Kidney (tissue), 13 donors: ENCODE measurements at regions not wholly inside any gene's neighbourhood (a gene's known extent, or its start where the extent isn't known, plus 50 kb on each side); places are given as distances from the start of the nearest gene placed in this dataset.
"Not testable (repeated sequence)": the region's sequence is repeated elsewhere in the genome, so short reads cannot be mapped to it uniquely, and the experiment has no call there.

Experiments
- DNase-seq, 5 donors: peaks; one replicate each; pipeline ENCODE4 v3.0.0-alpha.2; 2013 to 2020
- FAIRE-seq: peaks from 2 replicates; lab custom pipeline; 2012; peaks lifted over from hg19 to GRCh38; lab: Jason Lieb, UNC
- H3K27ac ChIP-seq, 2 donors: one replicate each; pipeline ENCODE4 v1.7.0; 2013; ENCODE audit warnings: low read depth in 2 of 2, low read length in 2 of 2, inconsistent platforms in 1 of 2
- H3K27me3 ChIP-seq: one replicate; pipeline ENCODE4 v1.7.1; 2013; ENCODE audit warnings: low read length, inconsistent platforms; ENCODE audit not compliant: control insufficient read depth, insufficient read depth
- H3K36me3 ChIP-seq, 3 donors: one replicate each; pipeline versions ENCODE4 v1.7.0 to v1.7.1; 2013; ENCODE audit warnings: low read length in 3 of 3, control low read depth in 1 of 3, inconsistent platforms in 1 of 3; ENCODE audit not compliant: insufficient read depth in 3 of 3, control insufficient read depth in 2 of 3
- H3K4me1 ChIP-seq, 3 donors: one replicate each; pipeline versions ENCODE4 v1.7.0 to v1.7.1; 2013; ENCODE audit warnings: low read length in 3 of 3, inconsistent platforms in 1 of 3, low read depth in 1 of 3; ENCODE audit not compliant: control insufficient read depth in 2 of 3, insufficient read depth in 2 of 3
- H3K4me3 ChIP-seq, 3 donors: one replicate each; pipeline versions ENCODE4 v1.7.0 to v1.8.1; 2013; ENCODE audit warnings: low read length in 3 of 3, control low read depth in 1 of 3, inconsistent platforms in 1 of 3
- H3K9ac ChIP-seq, 3 donors: one replicate each; pipeline versions ENCODE4 v1.7.0 to v1.7.1; 2013; ENCODE audit warnings: low read length in 3 of 3, control low read depth in 1 of 3, inconsistent platforms in 1 of 3
- H3K9me3 ChIP-seq, 3 donors: one replicate each; pipeline versions ENCODE4 v1.7.0 to v1.7.1; 2013; ENCODE audit warnings: low read length in 3 of 3, control low read depth in 1 of 3, inconsistent platforms in 1 of 3; ENCODE audit not compliant: control insufficient read depth in 2 of 3, insufficient read depth in 1 of 3
- CTCF ChIP-seq: IDR thresholded peaks from 3 replicates; pipeline ENCODE4 v1.5.1; 2012; ENCODE audit warnings: mild to moderate bottlenecking, moderate library complexity, borderline replicate concordance; ENCODE audit not compliant: insufficient read depth; ENCODE audit errors: extremely low read depth
- intact Hi-C: fragments of 100-400 bp; cut with DNase I; formaldehyde crosslinking; loops from one replicate; pipeline ENCODE4 v1.11.1; 2022
- donor health status: control.
- donor health status: control.
- donor health status: control.
- donor health status: control.
- donor health status: control.
- donor health status: DM: yes; HTN: yes; CAD: no.
- donor health status: Normal renal cell carcinoma (clear cell type).

- no peaks in the 10 kb centered on the region for H3K4me1 ChIP-seq
- no peak overlapping the region for H3K4me3 ChIP-seq
- no peak for TF ChIP-seq CTCF
- FAIRE-seq (no peak), DNase-seq (no peak)
- H3K27me3 ChIP-seq, result no peaks in the 10 kb centered on the region
- no peak overlapping the region for H3K27ac ChIP-seq
- no peaks in the 10 kb centered on the region for H3K36me3 ChIP-seq
- intact Hi-C loops, result no loop called here
- H3K9ac ChIP-seq, result no peak overlapping the region
- no peaks in the 10 kb centered on the region for H3K9me3 ChIP-seq
Measured at GRCh38 chr16:26500326-26500725, 566.4 kb upstream of the C16orf82 start.

- intact Hi-C loops, result no loop called here
- no peak overlapping the region for H3K4me3 ChIP-seq
- no peak for TF ChIP-seq CTCF
- no peaks in the 10 kb centered on the region for H3K36me3 ChIP-seq
- DNase-seq (no peak), FAIRE-seq (no peak)
- no peaks in the 10 kb centered on the region for H3K27me3 ChIP-seq
- H3K9me3 ChIP-seq, result no peaks in the 10 kb centered on the region
- H3K27ac ChIP-seq, result no peak overlapping the region
- no peak overlapping the region for H3K9ac ChIP-seq
- H3K4me1 ChIP-seq, result no peaks in the 10 kb centered on the region
Measured at GRCh38 chr16:26505496-26505895, 561.2 kb upstream of the C16orf82 start.

DNA sequence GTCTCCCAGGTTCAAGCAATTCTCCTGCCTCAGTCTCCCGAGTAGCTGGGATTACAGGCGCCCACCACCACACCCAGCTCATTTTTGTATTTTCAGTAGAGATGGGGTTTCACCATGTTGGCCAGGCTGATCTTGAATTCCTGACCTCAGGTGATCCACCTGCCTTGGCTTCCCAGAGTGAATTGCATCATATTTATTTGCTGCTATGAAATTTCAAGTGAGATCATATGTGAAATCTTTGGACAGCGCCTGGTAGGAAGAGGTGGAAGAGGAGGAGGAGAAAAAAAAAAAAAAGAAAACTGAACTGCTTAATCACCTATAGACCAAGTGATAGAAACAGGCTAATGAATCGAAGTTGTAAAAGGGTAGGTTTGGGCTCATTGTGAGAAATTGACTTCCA lies 557.8 kb upstream of the C16orf82 start:
- DNase-seq, H3K27me3 ChIP-seq, intact Hi-C loops, H3K36me3 ChIP-seq, H3K4me1 ChIP-seq, H3K4me3 ChIP-seq, H3K9me3 ChIP-seq, FAIRE-seq, H3K27ac ChIP-seq, H3K9ac ChIP-seq: not testable (repeated sequence)

GRCh38 chr16:26510924-26511323 lies 555.8 kb upstream of the C16orf82 start:
- no peak for TF ChIP-seq CTCF
- FAIRE-seq (no peak), DNase-seq (no peak)
- Histone ChIP-seq H3K4me1 (no peaks in the 10 kb centered on the region), H3K9ac (no peak overlapping the region), H3K27me3 (no peaks in the 10 kb centered on the region), H3K27ac (no peak overlapping the region), H3K36me3 (no peaks in the 10 kb centered on the region), H3K9me3 (no peaks in the 10 kb centered on the region), H3K4me3 (no peak overlapping the region)
- intact Hi-C loops, result no loop called here
